K562 (cell line): ENCODE measurements at regions not wholly inside any gene's neighbourhood (a gene's known extent, or its start where the extent isn't known, plus 50 kb on each side); places are given as distances from the start of the nearest gene placed in this dataset.

Experiments used
- ATAC-seq: fragments of 200-7000 bp; cut with Tn5 transposase; 3 replicates; pipeline ENCODE4 v1.9.1; 2020; ENCODE audit warnings: moderate library complexity
- BruUV-seq: library from RNA; stranded (reverse); fragments of 400-500 nt; replicated peaks from 2 replicates; lab custom pipeline; 2021; lab: Mats Ljungman, UMichigan
- CTCF ChIA-PET: fragments of 300-600 bp; formaldehyde crosslinking; extraction: SDS; loops from one replicate; lab custom pipeline; 2021; ENCODE audit warnings: low intra/inter-chr PET ratio; lab: Yijun Ruan, JAX
- POLR2A ChIA-PET: fragments of 300-600, 350-650 bp; sonication (Branson Sonifier 250); formaldehyde crosslinking; extraction: SDS; loops from one replicate; lab custom pipeline; 2021; ENCODE audit warnings: antibody characterized with exemption, inconsistent platforms; lab: Yijun Ruan, JAX
- DNase-seq, 4 experiments: peaks; one replicate each; pipeline versions ENCODE4 v3.0.0 to v3.0.0-alpha.2; 2011 to 2018; ENCODE audit warnings: low spot score in 3 of 4, mixed read lengths in 3 of 4; ENCODE audit errors: extremely low read depth in 1 of 4
- FAIRE-seq: peaks from 2 replicates; lab custom pipeline; 2011; peaks lifted over from hg19 to GRCh38; lab: Jason Lieb, UNC
- H2AFZ ChIP-seq: 2 replicates; pipeline ENCODE4 v1.6.0; 2011; ENCODE audit warnings: low read depth, low read length, control low read depth, inconsistent platforms
- H3K27ac ChIP-seq: fragments of 200-600 bp; 3 replicates; pipeline ENCODE4 v1.8.0; 2011; ENCODE audit warnings: low read depth, mild to moderate bottlenecking, control low read depth, inconsistent platforms, low read length, moderate library complexity, mixed read lengths; ENCODE audit errors: extremely low read depth
- H3K27me3 ChIP-seq, 2 experiments: fragments of 300-600 bp in 1 of 2; 2 replicates in 1 of 2; 3 replicates in 1 of 2; pipeline versions ENCODE4 v1.6.0 to v1.8.0; 2011; ENCODE audit warnings: inconsistent platforms in 2 of 2, low read length in 2 of 2, mild to moderate bottlenecking in 1 of 2, mixed read lengths in 1 of 2, moderate library complexity in 1 of 2; ENCODE audit not compliant: control insufficient read depth in 2 of 2, insufficient read depth in 2 of 2
- H3K36me3 ChIP-seq: fragments of 300-600 bp; 3 replicates; pipeline ENCODE4 v1.8.0; 2011; ENCODE audit warnings: mild to moderate bottlenecking, low read length, inconsistent platforms; ENCODE audit not compliant: control insufficient read depth, insufficient read depth
- H3K4me1 ChIP-seq, 2 experiments: fragments of 200-600 bp in 1 of 2; replicated peaks in 1 of 2; 2 replicates in 1 of 2; 3 replicates in 1 of 2; pipeline versions ENCODE4 v1.5.1 to v1.8.0; 2011; ENCODE audit warnings: inconsistent platforms in 2 of 2, low read length in 2 of 2, mild to moderate bottlenecking in 1 of 2, mixed read lengths in 1 of 2, moderate library complexity in 1 of 2; ENCODE audit not compliant: control insufficient read depth in 2 of 2, insufficient read depth in 2 of 2
- H3K4me2 ChIP-seq: 2 replicates; pipeline ENCODE4 v1.6.1; 2011; ENCODE audit warnings: low read length, control low read depth, inconsistent platforms, mixed read lengths; ENCODE audit not compliant: insufficient read depth
- H3K4me3 ChIP-seq: fragments of 200-600 bp; sonication (generic), shearing (Covaris generic); 2 replicates; pipeline ENCODE4 v1.5.1; 2016; ENCODE audit warnings: control low read depth, inconsistent platforms
- H3K79me2 ChIP-seq: fragments of 200-600 bp; 3 replicates; pipeline ENCODE4 v1.8.0; 2011; ENCODE audit warnings: low read length, inconsistent platforms; ENCODE audit not compliant: control insufficient read depth, insufficient read depth
- H3K9ac ChIP-seq, 2 experiments: 2 replicates each; pipeline versions ENCODE4 v1.6.0 to v1.6.1; 2011; ENCODE audit warnings: low read depth in 2 of 2, low read length in 2 of 2, control low read depth in 1 of 2, inconsistent platforms in 1 of 2, mild to moderate bottlenecking in 1 of 2, mixed read lengths in 1 of 2; ENCODE audit not compliant: insufficient read depth in 1 of 2
- H3K9me1 ChIP-seq: one replicate; pipeline ENCODE4 v1.6.0; 2011; ENCODE audit warnings: inconsistent platforms, mild to moderate bottlenecking, low read length, moderate library complexity; ENCODE audit not compliant: control insufficient read depth, insufficient read depth
- H3K9me3 ChIP-seq: replicated peaks from 2 replicates; pipeline ENCODE4 v1.5.1; 2011; ENCODE audit warnings: low read depth, low read length, inconsistent platforms; ENCODE audit not compliant: control insufficient read depth, insufficient read depth
- H4K20me1 ChIP-seq: replicated peaks from 2 replicates; pipeline ENCODE4 v1.6.1; 2011; ENCODE audit warnings: low read length, inconsistent platforms, mixed read lengths; ENCODE audit not compliant: control insufficient read depth, insufficient read depth
- DNMT1 ChIP-seq: fragments of 450-650 bp; IDR thresholded peaks from 2 replicates; pipeline ENCODE4 v1.6.1; 2016; ENCODE audit warnings: antibody characterized with exemption, mild to moderate bottlenecking
- GATAD2A ChIP-seq: fragments of 450-650 bp; IDR thresholded peaks from 2 replicates; pipeline ENCODE4 v1.6.1; 2017
- NBN ChIP-seq: fragments of 450-650 bp; IDR thresholded peaks from 2 replicates; pipeline ENCODE4 v1.6.1; 2016; ENCODE audit warnings: low read depth, mild to moderate bottlenecking
- TCF7L2 ChIP-seq: fragments of 150-350 bp; IDR thresholded peaks from 2 replicates; pipeline ENCODE4 v1.6.1; 2016; ENCODE audit warnings: low read depth, mild to moderate bottlenecking, low read length, moderate library complexity
- ZBTB26 ChIP-seq: fragments of 450-650 bp; formaldehyde crosslinking; IDR thresholded peaks from 2 replicates; pipeline ENCODE4 v1.4.0; 2022; ENCODE audit warnings: missing genetic modification characterization
- ZKSCAN8 ChIP-seq: fragments of 200-800 bp; sonication (Bioruptor generic); IDR thresholded peaks from 2 replicates; pipeline ENCODE4 v1.6.1; 2016; ENCODE audit warnings: missing genetic modification characterization, missing compliant biosample characterization
- ZNF3 ChIP-seq: fragments of 250-450 bp; sonication (Bioruptor Pico); IDR thresholded peaks from 2 replicates; pipeline ENCODE4 v1.5.0; 2021; ENCODE audit warnings: mild to moderate bottlenecking, moderate library complexity
- WGBS: fragments of 100-300 bp; shearing (Covaris generic); methylation state at CpG from one replicate; pipeline ENCODE4 v1.1.6; 2016; ENCODE audit warnings: low coverage, mixed read lengths; ENCODE audit not compliant: insufficient coverage; ENCODE audit errors: missing lambda C conversion rate; 5-methylcytosine and 5-hydroxymethylcytosine counted together
- in situ Hi-C: fragments of 300-500 bp; cut with MboI; formaldehyde crosslinking; loops from 4 replicates; pipeline ENCODE4 v1.15.0; 2018; ENCODE audit warnings: inconsistent platforms, mixed read lengths
- intact Hi-C: fragments of 100-400 bp; cut with micrococcal nuclease; formaldehyde crosslinking; loops from 2 replicates; pipeline ENCODE4 v1.14.2; 2022
- TF ChIP-seq, protein P1 (sequence below): fragments of 450-650 bp; IDR thresholded peaks from 2 replicates; pipeline ENCODE4 v1.6.1; 2016; ENCODE audit warnings: missing biosample characterization, missing genetic modification characterization

DNA sequence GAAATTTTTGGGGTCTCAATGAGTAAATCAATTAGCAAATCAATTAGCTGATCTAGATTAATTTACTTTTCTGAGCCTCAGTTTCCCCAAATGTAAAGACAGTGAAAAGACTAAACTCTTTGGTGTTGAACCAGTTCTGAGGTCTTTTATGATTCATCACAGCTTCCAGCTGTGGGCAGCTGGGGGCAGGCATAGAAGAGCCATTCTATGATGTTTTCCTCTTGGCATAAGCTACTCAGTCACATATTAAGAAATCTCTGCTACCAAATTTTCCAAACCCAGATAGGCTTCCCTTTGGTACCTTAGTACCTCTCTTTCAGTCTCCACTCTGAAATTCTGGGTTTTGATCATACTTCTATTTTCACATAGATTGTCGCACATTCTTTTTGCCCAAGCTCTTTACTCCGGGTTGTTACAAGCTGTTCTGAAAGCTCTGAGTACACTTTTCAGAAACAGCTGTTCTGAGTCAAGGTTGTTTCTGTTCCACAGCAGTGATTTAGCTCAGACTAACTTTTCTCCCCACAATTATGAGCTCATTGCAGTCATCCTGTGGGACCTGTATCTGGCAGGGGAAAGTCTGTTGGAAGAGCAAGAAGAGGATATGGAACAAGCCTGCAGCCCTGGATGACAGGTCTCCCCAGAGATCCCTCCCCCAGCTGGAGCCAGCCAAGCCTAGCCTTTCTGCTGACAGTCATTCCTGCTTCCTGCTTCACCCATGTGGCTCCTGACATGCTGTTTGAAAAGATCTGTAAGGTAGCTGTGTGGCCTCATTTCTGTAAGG, 599.6 kb upstream of the GHITM start:
- 5% methylated on average over 2 of the region's 2 CpGs for WGBS
- Histone ChIP-seq H3K36me3 (no peaks in the 10 kb centered on the region), H3K9ac (no peak overlapping the region), H3K79me2 (no peaks in the 10 kb centered on the region), H3K4me3 (no peak overlapping the region), H3K4me1 (no peaks in the 10 kb centered on the region), H2AFZ (no peak overlapping the region), H4K20me1 (no peaks in the 10 kb centered on the region), H3K27me3 (no peaks in the 10 kb centered on the region), H3K27ac (no peak overlapping the region), H3K9me1 (no peaks in the 10 kb centered on the region), H3K9me3 (no peaks in the 10 kb centered on the region), H3K4me2 (no peak overlapping the region)
- in situ Hi-C loops (no loop called here), intact Hi-C loops (no loop called here)
- ChIA-PET POLR2A (interaction anchor here (0.6 kb wide), 1 partner anchor 145 kb away, joined by 3 read pairs; no protein-coding TSS in a partner anchor), CTCF (no interaction called here)
- BruUV-seq, result no TSS peak
- DNase-seq (no peak), ATAC-seq (no peak), FAIRE-seq (no peak)
- no peak for TF ChIP-seq GATAD2A
- no peak for TF ChIP-seq ZBTB26 (CRISPR knock-in tag)
- no peak for TF ChIP-seq TCF7L2
- TF ChIP-seq DNMT1, result no peak
- no peak for TF ChIP-seq ZNF3 (CRISPR knock-in tag)
- TF ChIP-seq NBN, result no peak
- no peak for TF ChIP-seq ZKSCAN8
- TF ChIP-seq, protein P1, sequence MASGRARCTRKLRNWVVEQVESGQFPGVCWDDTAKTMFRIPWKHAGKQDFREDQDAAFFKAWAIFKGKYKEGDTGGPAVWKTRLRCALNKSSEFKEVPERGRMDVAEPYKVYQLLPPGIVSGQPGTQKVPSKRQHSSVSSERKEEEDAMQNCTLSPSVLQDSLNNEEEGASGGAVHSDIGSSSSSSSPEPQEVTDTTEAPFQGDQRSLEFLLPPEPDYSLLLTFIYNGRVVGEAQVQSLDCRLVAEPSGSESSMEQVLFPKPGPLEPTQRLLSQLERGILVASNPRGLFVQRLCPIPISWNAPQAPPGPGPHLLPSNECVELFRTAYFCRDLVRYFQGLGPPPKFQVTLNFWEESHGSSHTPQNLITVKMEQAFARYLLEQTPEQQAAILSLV (tag), result no peak
